Suprapubic skin (tissue), 4 donors: ENCODE measurements at regions not wholly inside any gene's neighbourhood (a gene's known extent, or its start where the extent isn't known, plus 50 kb on each side); places are given as distances from the start of the nearest gene placed in this dataset.

Experiments
- EP300 ChIP-seq: sonication (generic); formaldehyde crosslinking; IDR thresholded peaks from one replicate; pipeline ENCODE4 v1.6.1; 2017; ENCODE audit warnings: antibody characterized with exemption
- POLR2A ChIP-seq, 2 donors: fragments of 450-650 bp; IDR thresholded peaks; one replicate each; pipeline ENCODE4 v1.6.1; 2017; ENCODE audit warnings: antibody characterized with exemption in 2 of 2, mild to moderate bottlenecking in 2 of 2, moderate library complexity in 2 of 2
- POLR2AphosphoS5 ChIP-seq, 3 donors: sonication (generic); formaldehyde crosslinking; IDR thresholded peaks; one replicate each; pipeline ENCODE4 v1.6.1; 2017; ENCODE audit warnings: antibody characterized with exemption in 3 of 3
- TF ChIP-seq, protein P1 (sequence below), 2 donors: fragments of 200-600 bp in 1 of 2; fragments of 450-650 bp in 1 of 2; sonication (generic) in 1 of 2; IDR thresholded peaks; one replicate each; pipeline ENCODE4 v1.5.1; 2016 to 2019; ENCODE audit warnings: antibody characterized with exemption in 2 of 2, mild to moderate bottlenecking in 1 of 2, moderate library complexity in 1 of 2

DNA sequence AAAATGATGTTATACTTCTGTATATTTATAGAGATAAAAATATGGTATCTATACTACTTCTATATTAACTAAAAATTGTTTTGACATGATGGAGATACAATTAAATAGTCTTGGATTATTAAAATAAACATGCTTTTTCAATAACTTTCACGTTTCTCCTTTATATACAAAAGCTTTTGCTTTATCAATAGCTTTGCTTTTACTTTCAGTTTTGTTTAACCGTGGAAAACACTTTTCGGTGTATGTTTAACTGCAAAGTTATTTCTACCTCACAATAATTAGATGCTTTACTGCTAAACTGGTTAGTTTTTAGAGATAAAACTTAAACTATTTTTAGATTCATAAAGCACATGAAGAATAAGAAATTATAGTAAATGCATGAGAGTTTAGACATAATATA is 432.1 kb upstream of the PCDH15 start:
- TF ChIP-seq, protein P1, sequence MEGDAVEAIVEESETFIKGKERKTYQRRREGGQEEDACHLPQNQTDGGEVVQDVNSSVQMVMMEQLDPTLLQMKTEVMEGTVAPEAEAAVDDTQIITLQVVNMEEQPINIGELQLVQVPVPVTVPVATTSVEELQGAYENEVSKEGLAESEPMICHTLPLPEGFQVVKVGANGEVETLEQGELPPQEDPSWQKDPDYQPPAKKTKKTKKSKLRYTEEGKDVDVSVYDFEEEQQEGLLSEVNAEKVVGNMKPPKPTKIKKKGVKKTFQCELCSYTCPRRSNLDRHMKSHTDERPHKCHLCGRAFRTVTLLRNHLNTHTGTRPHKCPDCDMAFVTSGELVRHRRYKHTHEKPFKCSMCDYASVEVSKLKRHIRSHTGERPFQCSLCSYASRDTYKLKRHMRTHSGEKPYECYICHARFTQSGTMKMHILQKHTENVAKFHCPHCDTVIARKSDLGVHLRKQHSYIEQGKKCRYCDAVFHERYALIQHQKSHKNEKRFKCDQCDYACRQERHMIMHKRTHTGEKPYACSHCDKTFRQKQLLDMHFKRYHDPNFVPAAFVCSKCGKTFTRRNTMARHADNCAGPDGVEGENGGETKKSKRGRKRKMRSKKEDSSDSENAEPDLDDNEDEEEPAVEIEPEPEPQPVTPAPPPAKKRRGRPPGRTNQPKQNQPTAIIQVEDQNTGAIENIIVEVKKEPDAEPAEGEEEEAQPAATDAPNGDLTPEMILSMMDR (IDR thresholded peaks at IDR 0.05): no peak
- TF ChIP-seq POLR2AphosphoS5 (IDR thresholded peaks at IDR 0.05) (no peak), POLR2A (IDR thresholded peaks at IDR 0.05) (no peak), EP300 (no peak)
